GM21825 (cell line): ENCODE measurements at regions not wholly inside any gene's neighbourhood (a gene's known extent, or its start where the extent isn't known, plus 50 kb on each side); places are given as distances from the start of the nearest gene placed in this dataset.

Experiments
- ATAC-seq: cut with Tn5 transposase; IDR thresholded peaks from one replicate; pipeline ENCODE4 v1.9.1; 2021; ENCODE audit warnings: mild to moderate bottlenecking, moderate library complexity; ENCODE audit not compliant: unreplicated experiment

DNA sequence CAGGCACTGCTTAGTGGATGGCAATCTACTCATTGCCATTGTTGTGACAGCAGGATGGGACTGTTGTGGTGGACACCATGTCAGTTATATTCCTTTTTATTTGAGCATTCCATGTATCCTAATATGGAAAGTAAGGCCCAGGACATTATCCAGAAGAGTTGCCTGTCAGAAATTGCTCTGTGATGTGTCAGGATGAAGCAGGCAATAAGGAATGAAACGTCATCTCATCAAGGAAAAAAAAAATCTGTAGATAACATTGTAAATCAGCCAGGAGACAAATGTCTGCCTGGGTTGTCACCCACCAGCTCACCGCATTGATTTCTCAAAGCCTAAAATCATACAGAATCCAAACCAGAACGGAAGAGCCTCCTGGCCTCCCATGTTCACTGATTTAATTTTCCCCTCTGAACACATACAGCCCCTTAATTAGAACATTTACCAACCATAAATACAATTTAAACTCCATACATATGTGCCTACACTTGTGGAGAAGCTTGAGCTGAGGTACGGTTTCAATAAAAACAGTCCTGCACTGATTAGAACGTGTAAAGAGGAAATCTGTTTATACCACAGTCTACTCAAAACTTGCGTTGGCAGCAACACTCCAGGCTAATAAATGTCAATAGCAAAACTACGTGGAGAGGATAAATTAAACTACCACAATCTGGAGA lies 73.9 kb downstream of the FOXD1 start:
- ATAC-seq: no peak

DNA sequence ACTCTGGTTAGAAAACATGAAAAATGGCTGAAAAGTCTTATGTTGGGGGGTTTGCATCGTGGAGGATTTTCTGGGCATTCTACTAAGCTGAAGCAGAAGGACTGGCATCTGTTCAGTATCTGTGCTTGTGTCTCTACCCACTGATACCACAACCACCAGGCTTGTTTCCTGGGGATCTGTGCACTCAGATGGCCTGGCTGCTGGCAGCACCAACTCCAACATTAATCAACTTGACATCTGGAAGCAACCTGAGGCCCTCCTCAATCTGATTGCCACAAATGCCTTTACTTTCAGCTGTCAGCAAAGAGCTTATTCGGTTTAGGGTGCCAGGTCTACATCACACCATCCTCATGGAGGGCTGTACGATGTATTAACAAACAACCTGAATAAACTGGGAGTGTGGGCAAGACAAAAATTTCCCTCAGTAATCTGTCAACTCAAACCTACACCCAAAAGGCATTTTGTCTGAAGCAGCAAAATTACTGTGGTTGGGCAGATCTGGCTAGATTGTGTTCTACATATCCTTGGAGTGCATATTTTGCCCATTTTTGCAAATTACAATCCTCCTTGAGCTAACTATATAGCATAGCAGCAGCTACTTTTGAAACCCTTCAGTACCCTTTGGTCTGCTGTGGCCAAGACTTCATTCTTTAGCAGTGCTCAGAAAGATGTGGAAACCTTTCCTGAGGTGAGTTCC lies 74.6 kb downstream of the FOXD1 start:
- ATAC-seq: no peak

DNA sequence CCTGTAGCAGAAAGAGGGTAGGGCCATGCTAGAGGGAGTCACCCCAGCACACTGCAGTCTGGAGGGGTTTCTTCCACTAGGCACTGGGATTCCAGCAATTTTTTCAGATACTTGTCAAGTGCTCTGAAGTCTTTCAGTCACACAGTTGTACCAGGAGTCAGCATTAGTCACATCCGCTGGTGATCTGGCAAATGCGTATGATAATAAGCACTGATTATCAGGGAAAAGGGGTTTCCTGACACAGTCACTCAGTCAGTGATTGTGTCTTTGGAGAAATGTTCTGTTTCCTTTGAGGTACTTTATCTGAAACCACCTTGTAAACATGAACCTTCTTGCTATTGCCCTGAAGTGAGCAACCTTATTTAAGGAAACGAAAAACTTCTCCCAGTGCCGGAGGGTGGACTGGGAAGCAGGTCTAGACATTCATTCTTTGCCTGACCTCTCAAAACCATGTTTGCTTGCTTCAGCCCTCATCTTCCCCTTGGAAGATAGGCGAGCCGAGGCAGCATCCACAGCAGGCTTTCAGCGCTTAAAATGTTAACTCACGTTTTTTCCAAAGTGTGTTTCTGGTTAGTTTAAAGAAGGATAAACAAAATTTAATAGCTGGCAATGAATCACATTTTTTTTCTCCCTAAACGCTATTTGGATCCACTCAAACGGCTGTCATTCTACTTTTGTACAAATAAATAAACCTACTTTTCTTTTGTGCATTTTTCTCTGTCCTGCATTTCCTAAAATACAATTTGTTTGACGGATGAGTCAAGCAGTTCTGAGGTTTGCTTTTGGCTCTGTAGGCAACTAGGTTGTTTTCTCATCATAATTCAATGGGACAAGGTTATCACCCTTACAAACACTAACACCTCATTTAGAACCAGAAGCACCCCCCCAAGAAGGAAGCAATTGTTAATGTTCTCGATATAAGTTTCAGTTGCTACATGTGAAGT lies 77.7 kb downstream of the FOXD1 start:
- ATAC-seq: no peak

DNA sequence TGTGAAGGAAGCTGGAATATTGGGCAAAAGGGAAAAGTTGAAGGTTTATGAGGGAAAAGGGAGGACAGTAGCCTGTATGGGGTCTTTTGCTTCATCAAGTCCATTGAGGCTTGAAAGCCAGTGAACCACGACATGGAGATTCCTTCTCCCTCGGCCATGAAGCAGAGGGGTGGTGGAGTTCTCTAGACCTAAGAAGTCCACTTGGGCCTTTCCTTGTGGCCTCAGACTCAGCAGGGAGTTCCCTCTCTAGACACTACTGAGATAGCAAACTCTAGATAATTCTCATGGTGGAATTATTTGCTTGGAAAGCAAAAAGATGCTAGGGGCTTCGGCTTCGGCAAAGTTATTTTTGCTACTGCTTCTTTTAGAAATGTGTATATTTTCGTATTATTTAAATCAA lies 78.5 kb downstream of the FOXD1 start:
- no peak for ATAC-seq

DNA sequence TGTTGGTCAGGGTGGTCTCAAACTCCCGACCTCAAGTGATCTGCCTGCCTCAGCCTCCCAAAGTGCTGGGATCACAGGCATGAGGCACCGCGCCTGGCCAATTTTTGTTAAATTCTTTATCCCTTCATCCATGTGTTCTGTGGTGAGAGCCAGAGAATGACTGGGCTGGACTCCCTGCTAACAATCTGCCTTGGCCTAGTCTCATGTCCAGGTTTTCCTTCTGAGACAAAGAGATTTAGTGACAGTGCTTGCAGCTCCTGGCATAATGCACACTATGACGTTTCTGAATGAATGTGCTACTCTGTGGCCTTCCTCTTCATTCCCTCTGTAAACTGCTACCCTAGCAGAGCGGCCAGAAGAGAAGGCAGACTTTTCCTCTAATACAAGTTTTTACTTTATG lies 79.3 kb downstream of the FOXD1 start:
- ATAC-seq: no peak

DNA sequence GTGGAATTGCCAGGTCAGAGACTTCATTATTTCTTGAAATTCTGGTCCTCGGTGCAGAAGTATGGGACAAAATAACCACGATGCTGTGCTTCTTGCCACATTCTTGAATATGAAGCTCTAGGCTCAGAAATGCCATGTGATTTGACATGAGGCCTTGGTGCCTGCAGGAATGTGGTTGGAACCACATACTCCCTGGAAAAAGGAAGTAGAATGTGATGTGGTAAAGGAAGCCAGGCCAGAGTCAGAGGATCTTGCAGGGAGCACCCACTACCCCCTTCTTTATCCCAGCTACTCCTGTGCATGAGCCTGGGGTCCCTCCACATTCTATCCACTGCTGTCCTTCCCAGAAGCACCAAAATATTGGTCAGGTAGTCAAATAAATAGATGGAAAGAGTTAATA lies 80.9 kb downstream of the FOXD1 start:
- ATAC-seq: no peak

DNA sequence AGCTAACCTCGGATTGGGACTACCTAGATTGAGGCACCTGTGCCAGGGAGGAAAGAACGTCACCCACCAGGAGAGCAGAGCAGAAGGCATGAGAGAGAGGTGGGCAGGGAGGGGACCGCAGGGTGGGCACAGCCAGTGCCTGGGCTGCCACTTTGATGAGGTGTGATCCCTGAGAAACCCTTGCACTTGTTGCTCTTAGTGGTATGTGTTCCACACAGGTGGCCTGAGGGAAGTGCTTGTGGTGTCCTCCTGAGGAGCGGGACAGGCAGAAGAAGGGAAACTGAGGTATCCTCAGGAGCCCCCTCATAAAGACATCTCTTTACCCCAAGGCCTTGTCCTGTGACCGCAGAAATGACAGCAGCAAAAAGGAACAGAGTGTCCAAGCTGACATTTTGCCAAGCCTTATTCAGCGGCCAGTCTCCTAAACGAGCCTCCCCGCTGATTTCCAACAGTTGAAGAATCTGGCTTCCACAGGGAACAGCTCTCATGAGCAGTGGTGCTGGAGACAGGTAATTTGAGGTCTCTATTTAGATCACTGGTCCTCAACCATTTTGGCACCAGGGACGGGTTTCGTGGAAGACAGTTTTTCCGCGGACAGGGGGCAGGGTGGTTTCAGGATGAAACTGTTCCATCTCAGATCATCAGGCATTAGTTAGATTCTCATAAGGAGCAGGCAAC lies 82.4 kb downstream of the FOXD1 start:
- no peak for ATAC-seq

DNA sequence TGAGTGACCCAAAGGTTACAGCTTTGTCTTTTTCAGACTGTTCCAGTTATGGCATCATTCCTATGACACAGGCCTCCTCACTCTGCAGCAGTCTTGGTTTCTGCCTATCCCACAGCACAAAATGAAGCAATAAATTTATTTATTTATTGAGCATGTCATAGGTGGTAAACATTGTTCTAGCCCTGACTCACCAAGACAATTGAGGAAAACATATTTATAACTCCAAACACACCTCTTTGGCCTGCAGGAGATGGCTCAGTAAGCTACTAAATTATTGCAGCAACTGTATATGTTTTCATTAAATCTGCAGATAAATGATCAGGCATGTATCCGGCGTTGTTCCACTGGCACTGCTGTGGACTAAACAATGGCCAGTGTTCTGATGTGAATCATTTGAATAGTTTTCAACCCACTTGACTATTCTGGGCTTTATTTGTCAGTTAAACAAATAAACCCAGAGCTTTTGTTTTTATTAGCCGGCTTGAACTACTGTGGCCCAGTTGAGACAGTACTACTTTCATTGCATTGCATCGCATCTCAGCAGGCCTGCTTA lies 83.2 kb downstream of the FOXD1 start:
- ATAC-seq: no peak

DNA sequence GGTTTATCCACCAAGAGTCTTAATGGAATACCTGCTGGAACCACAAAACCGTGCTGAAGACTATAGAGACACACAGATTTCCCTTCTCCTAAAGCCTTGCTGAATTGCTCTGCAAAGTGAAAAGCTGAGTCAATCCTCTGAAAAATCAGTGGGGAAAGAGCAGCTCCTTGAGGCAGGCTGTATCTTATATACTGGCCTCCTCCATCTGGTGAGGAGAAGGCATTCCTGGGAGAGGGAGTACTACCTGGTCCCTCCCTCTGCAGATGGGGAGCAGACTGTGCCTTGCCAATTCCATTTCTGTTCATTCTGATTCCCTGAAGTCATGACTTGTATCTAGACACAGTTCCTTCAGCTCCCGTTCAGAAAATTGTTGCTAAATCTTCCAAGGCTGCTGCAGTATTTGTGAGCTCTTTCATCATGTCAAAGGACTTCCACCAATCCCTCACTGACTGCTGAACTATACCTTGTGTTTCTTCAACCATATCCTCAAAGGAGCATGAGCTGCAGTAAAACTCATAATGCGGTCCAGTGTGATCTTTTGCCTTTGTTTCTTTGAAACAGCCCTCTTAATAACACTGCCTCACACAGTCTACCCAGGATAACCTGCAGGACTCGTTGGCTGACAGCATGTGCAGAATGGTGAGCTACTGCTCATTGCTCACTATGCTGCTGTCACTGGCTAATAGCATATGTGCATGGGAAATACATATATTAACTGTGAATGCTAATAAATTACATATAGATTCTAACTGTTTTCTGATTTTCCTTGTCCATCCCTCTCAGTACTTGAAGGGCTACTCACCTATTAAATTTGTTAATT lies 84.5 kb downstream of the FOXD1 start:
- ATAC-seq: no peak

DNA sequence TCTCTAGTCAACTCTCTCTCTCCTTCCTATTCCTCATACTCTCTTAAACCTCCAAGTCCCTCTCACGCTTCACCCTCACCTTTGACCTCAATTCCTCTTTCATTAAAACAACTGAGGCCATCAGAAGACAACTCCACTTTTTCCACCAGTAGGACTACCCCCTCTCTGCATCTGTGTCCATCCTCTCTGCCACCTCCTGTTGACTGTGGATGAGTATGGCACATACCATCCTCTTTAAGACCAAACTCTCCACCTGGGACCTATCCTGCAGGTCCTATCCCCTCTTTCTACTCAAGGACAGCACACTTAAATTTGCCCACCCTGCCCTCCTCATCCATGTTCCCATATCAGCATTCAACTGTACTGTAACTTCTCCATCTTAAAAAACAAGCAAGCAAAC lies 89.2 kb downstream of the FOXD1 start:
- ATAC-seq: no peak

DNA sequence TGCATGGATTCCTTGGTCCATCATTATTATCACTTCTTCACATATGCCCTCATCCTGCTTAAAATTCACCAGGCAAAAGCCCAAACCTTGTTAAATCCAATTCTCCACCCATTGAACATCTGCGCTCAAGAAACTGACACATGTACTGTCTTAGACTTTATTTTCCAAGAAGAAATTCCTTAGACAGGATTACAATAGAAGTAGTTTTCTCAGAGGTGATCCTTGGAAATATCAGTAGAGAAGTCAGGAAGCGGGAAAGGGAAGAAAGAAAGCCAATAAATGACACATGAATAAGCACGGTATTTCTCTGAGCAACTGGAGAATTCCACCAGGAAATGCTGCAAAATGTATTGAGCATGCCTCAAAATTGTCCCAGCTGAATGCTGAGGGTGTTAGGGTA lies 90.2 kb downstream of the FOXD1 start:
- no peak for ATAC-seq

DNA sequence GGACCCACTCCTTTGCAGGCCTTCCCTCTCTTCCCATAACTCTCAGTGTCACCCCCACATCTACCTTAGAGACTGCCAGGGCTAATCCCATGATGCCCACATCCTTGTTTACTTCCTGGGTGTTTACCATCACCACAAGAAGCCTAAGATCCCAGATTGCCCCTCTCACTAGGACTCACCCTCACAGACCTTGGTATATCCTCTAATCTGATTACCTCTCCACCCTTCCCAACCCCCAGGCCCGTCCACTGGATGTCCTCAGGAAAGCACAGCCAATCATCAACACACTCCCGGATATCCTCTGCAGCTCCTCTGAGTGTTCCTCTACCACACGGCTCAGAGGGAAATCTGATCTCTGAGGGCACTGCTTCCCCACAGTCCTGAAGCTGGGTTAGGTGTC lies 91.0 kb downstream of the FOXD1 start:
- no peak for ATAC-seq

DNA sequence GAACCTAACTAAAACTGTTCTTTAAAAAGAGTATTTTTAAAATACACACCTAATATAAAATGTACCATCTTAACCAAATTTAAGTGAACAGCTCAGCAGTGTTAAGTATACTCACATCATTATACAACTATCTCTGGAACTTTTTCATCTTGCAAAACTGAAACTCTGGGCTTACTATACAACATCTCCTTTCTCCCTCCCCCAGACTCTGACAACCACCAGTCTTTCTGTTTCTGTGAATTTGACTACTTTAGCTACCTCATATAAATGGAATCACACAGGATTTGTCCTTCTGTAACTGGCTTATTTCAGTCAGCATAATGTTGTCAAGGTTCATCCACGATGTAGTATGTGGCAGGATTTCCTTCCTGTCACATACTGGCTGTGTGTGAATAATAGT lies 93.5 kb downstream of the FOXD1 start:
- no peak for ATAC-seq

DNA sequence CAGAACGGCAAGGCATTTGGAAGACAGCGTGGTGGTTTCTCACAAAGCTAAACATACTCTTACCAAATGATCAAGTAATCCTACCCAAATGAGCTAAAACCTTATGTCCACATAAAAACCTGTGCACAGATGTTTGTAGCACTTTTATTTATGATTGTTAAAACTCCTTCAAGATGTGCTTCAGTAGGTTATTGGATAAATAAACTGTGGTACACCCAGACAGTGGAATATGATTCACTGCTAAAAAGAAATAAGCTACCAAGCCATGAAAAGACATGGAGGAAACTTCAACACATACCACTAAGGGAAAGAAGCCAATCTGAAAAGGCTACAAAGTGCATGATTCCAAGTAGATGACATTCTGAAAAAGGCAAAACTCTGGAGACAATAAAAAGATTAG lies 94.2 kb downstream of the FOXD1 start:
- ATAC-seq: no peak

DNA sequence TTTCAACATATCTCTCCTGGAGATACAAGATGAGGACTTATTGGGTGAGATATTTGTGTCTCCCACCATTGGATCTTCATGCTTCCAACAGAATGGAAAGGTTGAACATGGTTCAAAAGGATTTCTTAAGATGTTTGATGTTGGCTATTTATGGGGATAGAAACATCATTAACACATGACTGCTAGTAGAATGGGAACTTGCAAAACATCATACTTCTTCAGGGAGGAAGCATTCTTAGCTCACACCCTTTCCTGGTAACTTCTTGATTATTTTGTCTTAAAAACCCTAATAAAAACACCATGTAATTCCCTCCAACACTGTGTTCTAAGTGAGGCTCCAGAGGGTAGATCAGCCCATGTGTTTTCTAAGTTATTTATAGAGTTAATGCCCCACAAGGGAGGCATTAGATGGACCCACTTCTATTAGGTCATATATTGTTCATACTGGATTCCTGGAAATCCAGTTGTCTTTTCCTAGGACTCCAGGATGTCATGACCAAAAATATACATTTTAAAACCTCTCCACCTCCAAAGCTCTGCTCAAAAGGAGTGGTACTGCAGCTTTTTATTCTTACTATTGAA lies 95.8 kb downstream of the FOXD1 start:
- no peak for ATAC-seq

DNA sequence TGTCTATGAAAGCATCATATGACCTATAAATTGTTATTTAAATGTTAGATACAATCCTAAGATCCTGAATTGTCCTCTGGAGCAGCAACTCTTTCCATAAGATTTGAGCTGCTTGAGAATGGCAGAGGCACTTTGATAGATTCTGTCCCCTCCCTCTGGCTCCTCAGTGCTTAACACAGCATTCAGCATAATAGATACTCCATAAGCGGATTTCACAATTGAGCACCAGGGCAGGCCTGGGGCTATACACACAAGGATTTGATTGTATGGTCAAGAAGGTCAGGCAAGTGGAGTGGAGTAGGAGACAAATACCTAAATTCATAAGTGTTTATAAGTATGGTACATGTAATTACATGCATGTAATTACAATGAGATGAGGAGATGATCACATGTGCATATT lies 96.3 kb downstream of the FOXD1 start:
- ATAC-seq: no peak

DNA sequence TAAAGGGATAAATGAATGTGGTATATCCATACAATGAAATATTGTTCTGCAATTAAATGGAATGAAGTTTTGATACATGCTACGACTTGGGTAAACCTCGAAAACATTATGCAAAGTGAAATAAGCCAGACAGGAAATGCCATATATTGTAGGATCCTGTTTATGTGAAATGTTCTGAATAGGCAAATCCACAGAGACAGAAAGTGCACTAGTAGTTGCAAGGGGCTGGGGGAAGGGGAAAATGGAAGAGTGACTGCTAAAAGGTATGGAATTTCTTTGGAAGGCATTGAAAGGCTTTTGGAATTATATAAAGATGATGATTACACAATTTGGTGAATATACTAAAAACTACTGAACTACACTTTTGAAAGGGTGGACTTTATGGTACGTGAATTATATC lies 97.0 kb downstream of the FOXD1 start:
- ATAC-seq: no peak

DNA sequence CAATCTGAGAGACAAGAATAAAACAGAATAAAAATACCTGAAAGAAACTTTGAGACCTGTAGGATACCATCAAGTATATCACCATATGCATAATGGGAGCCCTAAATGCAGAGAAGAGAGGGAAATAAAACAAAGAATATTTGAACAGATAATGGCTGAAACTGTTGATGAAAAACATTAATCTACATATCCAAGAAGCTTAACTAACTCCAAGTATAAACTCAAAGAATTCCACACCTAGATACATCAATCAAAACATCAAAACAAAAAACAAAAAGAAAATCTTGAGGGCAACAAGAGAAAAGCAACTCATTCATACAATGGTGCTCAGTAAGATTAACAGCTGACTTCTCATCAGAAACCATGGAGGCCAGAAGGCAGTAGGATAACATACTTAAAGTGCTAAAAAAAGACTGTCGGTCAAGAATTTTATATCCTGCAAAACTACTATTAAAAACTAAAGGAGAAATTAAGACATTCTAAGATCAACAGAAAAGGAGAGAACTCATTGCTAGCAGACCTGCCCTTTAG lies 101.6 kb downstream of the FOXD1 start:
- no peak for ATAC-seq

DNA sequence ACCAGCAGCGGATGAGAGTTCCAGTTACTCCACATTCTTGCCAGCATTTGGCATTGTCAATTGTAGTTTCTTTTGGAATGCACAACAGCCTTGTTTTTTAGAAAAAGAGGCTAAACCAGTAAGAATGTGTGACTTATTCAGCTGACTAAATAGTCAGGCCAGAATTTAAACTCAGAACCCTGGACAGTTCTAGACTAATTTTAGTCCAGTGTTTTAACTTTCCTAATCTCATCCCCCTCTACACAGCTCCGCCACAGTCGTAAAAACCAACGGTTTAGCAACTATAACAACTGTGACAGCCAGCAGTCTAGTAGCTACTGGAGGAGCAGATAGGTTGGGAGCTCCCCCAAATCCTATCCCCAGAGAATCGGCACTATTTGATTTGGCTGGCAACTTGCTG lies 103.7 kb downstream of the FOXD1 start:
- no peak for ATAC-seq
